ENCODE measurements at regions not wholly inside any gene's neighbourhood (a gene's known extent, or its start where the extent isn't known, plus 50 kb on each side); places are given as distances from the start of the nearest gene placed in this dataset.

- ATAC-seq (no peak), FAIRE-seq (no peak), DNase-seq (ENCODE audit: low spot score) (no peak)
- 0% methylated on average over 4 of the region's 5 CpGs for WGBS (ENCODE audit: low lambda C conversion rate)
- TF ChIP-seq ZSCAN12 (CRISPR knock-in tag; IDR thresholded peaks at IDR 0.05) (no peak), NFE2L2 (IDR thresholded peaks at IDR 0.05; ENCODE audit: low read length) (no peak), FOXP1 (IDR thresholded peaks at IDR 0.05) (no peak), FOXP1 (CRISPR knock-in tag; IDR thresholded peaks at IDR 0.05) (no peak), CSRNP2 (CRISPR knock-in tag; conservative IDR thresholded peaks at IDR 0.05; ENCODE audit: low read depth) (no peak), SP4 (CRISPR knock-in tag; IDR thresholded peaks at IDR 0.05) (no peak), SP5 (CRISPR knock-in tag; IDR thresholded peaks at IDR 0.05; ENCODE audit: borderline replicate concordance, low read depth) (no peak), U2AF1 (optimal IDR thresholded peaks at IDR 0.05; ENCODE audit: low read depth, low read length) (no peak)
- TF ChIP-seq, protein P1, sequence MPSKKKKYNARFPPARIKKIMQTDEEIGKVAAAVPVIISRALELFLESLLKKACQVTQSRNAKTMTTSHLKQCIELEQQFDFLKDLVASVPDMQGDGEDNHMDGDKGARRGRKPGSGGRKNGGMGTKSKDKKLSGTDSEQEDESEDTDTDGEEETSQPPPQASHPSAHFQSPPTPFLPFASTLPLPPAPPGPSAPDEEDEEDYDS (CRISPR knock-in tag; IDR thresholded peaks at IDR 0.05), result no peak
- TF ChIP-seq, protein P2, sequence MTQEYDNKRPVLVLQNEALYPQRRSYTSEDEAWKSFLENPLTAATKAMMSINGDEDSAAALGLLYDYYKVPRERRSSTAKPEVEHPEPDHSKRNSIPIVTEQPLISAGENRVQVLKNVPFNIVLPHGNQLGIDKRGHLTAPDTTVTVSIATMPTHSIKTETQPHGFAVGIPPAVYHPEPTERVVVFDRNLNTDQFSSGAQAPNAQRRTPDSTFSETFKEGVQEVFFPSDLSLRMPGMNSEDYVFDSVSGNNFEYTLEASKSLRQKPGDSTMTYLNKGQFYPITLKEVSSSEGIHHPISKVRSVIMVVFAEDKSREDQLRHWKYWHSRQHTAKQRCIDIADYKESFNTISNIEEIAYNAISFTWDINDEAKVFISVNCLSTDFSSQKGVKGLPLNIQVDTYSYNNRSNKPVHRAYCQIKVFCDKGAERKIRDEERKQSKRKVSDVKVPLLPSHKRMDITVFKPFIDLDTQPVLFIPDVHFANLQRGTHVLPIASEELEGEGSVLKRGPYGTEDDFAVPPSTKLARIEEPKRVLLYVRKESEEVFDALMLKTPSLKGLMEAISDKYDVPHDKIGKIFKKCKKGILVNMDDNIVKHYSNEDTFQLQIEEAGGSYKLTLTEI (CRISPR knock-in tag; conservative IDR thresholded peaks at IDR 0.05), result no peak
- TF ChIP-seq, protein P3, sequence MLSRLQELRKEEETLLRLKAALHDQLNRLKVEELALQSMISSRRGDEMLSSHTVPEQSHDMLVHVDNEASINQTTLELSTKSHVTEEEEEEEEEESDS (CRISPR knock-in tag; IDR thresholded peaks at IDR 0.05; ENCODE audit: borderline replicate concordance), result no peak
- no peaks in the 10 kb centered on the region for H4K20me1 ChIP-seq (ENCODE audit: insufficient read depth, low read length)
- ChIA-PET CTCF (ENCODE audit: low intra/inter-chr PET ratio, low total read pairs) (no interaction called here), POLR2A (no interaction called here)
- H3K79me2 ChIP-seq (ENCODE audit: insufficient read depth, low read length), result no peaks in the 10 kb centered on the region
- in situ Hi-C loops (cut with HindIII; ENCODE audit: extremely low pct_ligation_motif_present, low pct_unique_long_range_greater_than_20kb), result no loop called here
- H2AFZ ChIP-seq (ENCODE audit: low read length), result no peak overlapping the region
- intact Hi-C loops (cut with micrococcal nuclease; ENCODE audit: unreplicated experiment), result no loop called here
- H3K4me3 ChIP-seq (replicated peaks in 1 of 3; ENCODE audit: insufficient read depth in 1 of 3, low read depth in 2 of 3, low read length in 3 of 3), result no peak overlapping the region
- H3K9ac ChIP-seq (ENCODE audit: insufficient read depth, low read depth, low read length), result no peak overlapping the region
- H3K36me3 ChIP-seq (replicated peaks in 1 of 2; ENCODE audit: control insufficient read depth in 1 of 2, insufficient read depth in 2 of 2, low read length in 2 of 2), result no peaks in the 10 kb centered on the region
- H3K27me3 ChIP-seq (ENCODE audit: control insufficient read depth in 1 of 2, insufficient read depth in 2 of 2, low read length in 2 of 2), result peaks cover 2 to 37% of the 10 kb centered on the region in 2 experiments; a peak in 4 of 5 replicates
- H3K4me2 ChIP-seq (ENCODE audit: low read depth, low read length), result no peak overlapping the region
- no TSS peak for BruUV-seq (replicated peaks)
- no peak overlapping the region for H3K27ac ChIP-seq (ENCODE audit: extremely low read length, insufficient read depth, low read length)
- H3K4me1 ChIP-seq (ENCODE audit: insufficient read depth, low read length), result no peaks in the 10 kb centered on the region
- H3K9me3 ChIP-seq (ENCODE audit: low read length), result no peaks in the 10 kb centered on the region
Observed at GRCh38 chr1:228552596-228553176, 65.5 kb downstream of the RNF187 start.
